GM12878 (cell line): ENCODE measurements at regions not wholly inside any gene's neighbourhood (a gene's known extent, or its start where the extent isn't known, plus 50 kb on each side); places are given as distances from the start of the nearest gene placed in this dataset.

Experiments
- ATAC-seq: fragments of 200-7000 bp; cut with Tn5 transposase; 3 replicates; pipeline ENCODE4 v1.9.1; 2020; ENCODE audit warnings: mild to moderate bottlenecking, moderate library complexity
- BruUV-seq: library from RNA; stranded (reverse); fragments of 400-500 nt; replicated peaks from 2 replicates; lab custom pipeline; 2021; lab: Mats Ljungman, UMichigan
- CTCF ChIA-PET: fragments of 300-600 bp; sonication (Branson Sonifier 250); formaldehyde crosslinking; extraction: SDS; loops from one replicate; lab custom pipeline; 2021; ENCODE audit warnings: inconsistent platforms; lab: Yijun Ruan, JAX
- POLR2A ChIA-PET: fragments of 350-600 bp; formaldehyde crosslinking; extraction: SDS; loops from one replicate; lab custom pipeline; 2021; ENCODE audit warnings: inconsistent platforms; lab: Charles Lee
- RAD21 ChIA-PET: fragments of 300-600 bp; sonication (Branson Sonifier 250); formaldehyde crosslinking; loops from one replicate; lab custom pipeline; 2023; ENCODE audit warnings: antibody characterized with exemption; ENCODE audit not compliant: unreplicated experiment; lab: Charles Lee
- SMC1A ChIA-PET: fragments of 300-600 bp; sonication (Branson Sonifier 250); formaldehyde crosslinking; loops from one replicate; lab custom pipeline; 2023; ENCODE audit not compliant: unreplicated experiment, uncharacterized antibody; lab: Charles Lee
- DNase-seq: peaks from one replicate; pipeline ENCODE4 v3.0.0-alpha.2; 2011; ENCODE audit warnings: low read depth, low spot score
- FAIRE-seq: peaks from 3 replicates; lab custom pipeline; 2011; peaks lifted over from hg19 to GRCh38; lab: Jason Lieb, UNC
- H2AFZ ChIP-seq: 2 replicates; pipeline ENCODE4 v1.6.0; 2011; ENCODE audit warnings: low read depth, low read length, control low read depth; ENCODE audit not compliant: control insufficient read depth
- H3K27ac ChIP-seq: 2 replicates; pipeline ENCODE4 v1.5.1; 2011; ENCODE audit warnings: control low read depth; ENCODE audit not compliant: control insufficient read depth, insufficient read depth
- H3K27me3 ChIP-seq, 2 experiments: replicated peaks in 1 of 2; 2 replicates each; pipeline versions ENCODE4 v1.6.0 to v1.6.1; 2011; ENCODE audit warnings: low read length in 1 of 2; ENCODE audit not compliant: control insufficient read depth in 2 of 2, insufficient read depth in 2 of 2
- H3K36me3 ChIP-seq, 2 experiments: 2 replicates each; pipeline ENCODE4 v1.5.1; 2011; ENCODE audit warnings: low read length in 1 of 2; ENCODE audit not compliant: control insufficient read depth in 2 of 2, insufficient read depth in 2 of 2
- H3K4me1 ChIP-seq: 2 replicates; pipeline ENCODE4 v1.6.1; 2011; ENCODE audit warnings: mild to moderate bottlenecking, low read length, moderate library complexity, mixed read lengths; ENCODE audit not compliant: control insufficient read depth, insufficient read depth
- H3K4me2 ChIP-seq: 2 replicates; pipeline ENCODE4 v1.6.0; 2011; ENCODE audit warnings: control low read depth; ENCODE audit not compliant: control insufficient read depth, insufficient read depth
- H3K4me3 ChIP-seq: fragments of 200-600 bp; sonication (generic); 2 replicates; pipeline ENCODE4 v1.5.1; 2016
- H3K79me2 ChIP-seq: 2 replicates; pipeline ENCODE4 v1.6.0; 2011; ENCODE audit warnings: low read length; ENCODE audit not compliant: control insufficient read depth, insufficient read depth
- H3K9ac ChIP-seq: 2 replicates; pipeline ENCODE4 v1.8.0; 2011; ENCODE audit warnings: low read length, control low read depth, mixed read lengths; ENCODE audit not compliant: control insufficient read depth, insufficient read depth
- H3K9me3 ChIP-seq: replicated peaks from 3 replicates; pipeline ENCODE4 v1.5.1; 2011; ENCODE audit warnings: mild to moderate bottlenecking, low read length; ENCODE audit not compliant: control insufficient read depth, insufficient read depth
- H4K20me1 ChIP-seq: 2 replicates; pipeline ENCODE4 v1.6.0; 2011; ENCODE audit not compliant: control insufficient read depth, insufficient read depth
- ATF7 ChIP-seq: fragments of 450-650 bp; IDR thresholded peaks from 2 replicates; pipeline ENCODE4 v1.6.1; 2016; ENCODE audit warnings: low read depth, mild to moderate bottlenecking
- DPF2 ChIP-seq: fragments of 450-650 bp; IDR thresholded peaks from 2 replicates; pipeline ENCODE4 v1.6.1; 2017; ENCODE audit warnings: mild to moderate bottlenecking
- EP300 ChIP-seq, 2 experiments: fragments of 150-350 bp in 1 of 2; IDR thresholded peaks; 2 replicates each; pipeline ENCODE4 v1.6.1; 2011 to 2012; ENCODE audit warnings: low read depth in 2 of 2, low read length in 2 of 2, borderline replicate concordance in 1 of 2, improper control_type of control experiment in 1 of 2, inconsistent platforms in 1 of 2; ENCODE audit not compliant: control insufficient read depth in 1 of 2
- IKZF1 ChIP-seq: fragments of 450-650 bp; conservative IDR thresholded peaks from 2 replicates; pipeline ENCODE4 v1.6.1; 2017; ENCODE audit warnings: antibody characterized with exemption, mild to moderate bottlenecking
- IKZF2 ChIP-seq, 2 experiments: fragments of 450-650 bp; IDR thresholded peaks; 2 replicates each; pipeline ENCODE4 v1.6.1; 2017; ENCODE audit warnings: mild to moderate bottlenecking in 2 of 2, moderate library complexity in 2 of 2
- JUND ChIP-seq: IDR thresholded peaks from 2 replicates; pipeline ENCODE4 v1.6.1; 2012; ENCODE audit warnings: low read depth, mild to moderate bottlenecking, low read length, improper control_type of control experiment, moderate library complexity
- MEF2A ChIP-seq: IDR thresholded peaks from 2 replicates; pipeline ENCODE4 v1.6.1; 2011; ENCODE audit warnings: low read depth, mild to moderate bottlenecking, low read length, moderate library complexity; ENCODE audit not compliant: insufficient read depth
- MTA2 ChIP-seq: fragments of 450-650 bp; IDR thresholded peaks from 2 replicates; pipeline ENCODE4 v1.6.1; 2016; ENCODE audit warnings: low read depth, mild to moderate bottlenecking, moderate library complexity
- RELB ChIP-seq: fragments of 450-650 bp; IDR thresholded peaks from 2 replicates; pipeline ENCODE4 v1.6.1; 2017; ENCODE audit warnings: low read depth, mild to moderate bottlenecking, moderate library complexity
- RFX5 ChIP-seq: IDR thresholded peaks from 2 replicates; pipeline ENCODE4 v1.6.1; 2011; ENCODE audit warnings: low read depth, low read length, improper control_type of control experiment
- SPI1 ChIP-seq: IDR thresholded peaks from 2 replicates; pipeline ENCODE4 v1.6.1; 2011; ENCODE audit warnings: low read depth, mild to moderate bottlenecking, low read length, moderate library complexity, borderline replicate concordance; ENCODE audit not compliant: insufficient read depth
- ZNF592 ChIP-seq: fragments of 450-650 bp; IDR thresholded peaks from 2 replicates; pipeline ENCODE4 v1.6.1; 2017; ENCODE audit warnings: mild to moderate bottlenecking, moderate library complexity
- WGBS: methylation state at CpG from one replicate; pipeline ENCODE4 v1.1.6; 2016; ENCODE audit warnings: low lambda C conversion rate; ENCODE audit not compliant: insufficient replicate concordance, insufficient coverage; ENCODE audit errors: missing lambda C conversion rate; 5-methylcytosine and 5-hydroxymethylcytosine counted together
- in situ Hi-C: fragments of 300-500 bp; cut with MboI; formaldehyde crosslinking; loops from 9 replicates; pipeline ENCODE4 v1.14.3; 2018; ENCODE audit warnings: mixed read lengths
- intact Hi-C: fragments of 100-400 bp; cut with micrococcal nuclease; formaldehyde crosslinking; loops from one replicate; pipeline ENCODE4 v1.14.2; 2022; ENCODE audit not compliant: unreplicated experiment
- TF ChIP-seq, protein P1 (sequence below): fragments of 450-650 bp; IDR thresholded peaks from 2 replicates; pipeline ENCODE4 v1.6.1; 2016; ENCODE audit warnings: mild to moderate bottlenecking

DNA sequence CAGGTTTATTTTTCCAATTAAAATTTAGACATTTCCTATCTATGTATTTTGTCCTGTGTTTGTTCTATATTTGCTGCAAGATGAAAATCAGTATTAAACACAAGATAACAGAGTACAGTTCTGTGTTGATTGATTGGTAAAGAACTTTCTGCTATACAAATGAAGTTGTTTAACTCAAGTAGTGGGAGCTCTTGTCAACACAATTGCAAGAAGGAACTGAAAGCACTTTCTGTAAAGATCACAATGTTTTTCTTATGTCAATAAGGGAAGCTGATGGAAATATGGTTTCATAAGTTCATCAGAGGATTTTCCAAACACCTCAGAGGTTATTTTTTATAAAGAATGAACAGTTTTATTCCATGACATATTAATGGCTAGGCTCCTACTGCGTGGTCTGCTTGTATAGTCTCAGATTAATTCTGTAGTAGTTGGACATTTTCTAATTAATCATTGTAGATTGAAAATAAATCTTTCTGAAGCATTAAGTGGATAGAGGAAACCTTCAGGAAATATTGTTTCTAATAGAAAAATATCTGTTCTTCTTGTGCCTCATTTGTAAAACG is 379.5 kb downstream of the LRFN5 start:
- TF ChIP-seq MTA2 (peak; percentile 45; the same call in 1 of the 2 replicates), SPI1 (peak; percentile 47; the same call in 1 of the 2 replicates), RFX5 (no peak), JUND (no peak), ZNF592 (0 out of 2 replicates have a peak, but pooled peaks have one; percentile 26), DPF2 (peak; percentile 32; the same call in 1 of the 2 replicates), IKZF1 (peak; percentile 62), IKZF2 (IDR thresholded peaks at IDR 0.05) (peak; percentile 66 to 81; a peak in 3 of 4 replicates), RELB (peak; percentile 68; the same call in 1 of the 2 replicates), EP300 (IDR thresholded peaks at IDR 0.05; ENCODE audit: borderline replicate concordance in 1 of 2, control insufficient read depth in 1 of 2, low read depth in 2 of 2, low read length in 2 of 2) (peak; percentile 57 to 76; a peak in 3 of 4 replicates), ATF7 (0 out of 2 replicates have a peak, but pooled peaks have one; percentile 30), MEF2A (no peak)
- TF ChIP-seq, protein P1, sequence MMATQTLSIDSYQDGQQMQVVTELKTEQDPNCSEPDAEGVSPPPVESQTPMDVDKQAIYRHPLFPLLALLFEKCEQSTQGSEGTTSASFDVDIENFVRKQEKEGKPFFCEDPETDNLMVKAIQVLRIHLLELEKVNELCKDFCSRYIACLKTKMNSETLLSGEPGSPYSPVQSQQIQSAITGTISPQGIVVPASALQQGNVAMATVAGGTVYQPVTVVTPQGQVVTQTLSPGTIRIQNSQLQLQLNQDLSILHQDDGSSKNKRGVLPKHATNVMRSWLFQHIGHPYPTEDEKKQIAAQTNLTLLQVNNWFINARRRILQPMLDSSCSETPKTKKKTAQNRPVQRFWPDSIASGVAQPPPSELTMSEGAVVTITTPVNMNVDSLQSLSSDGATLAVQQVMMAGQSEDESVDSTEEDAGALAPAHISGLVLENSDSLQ, result peak; percentile 59; the same call in 1 of the 2 replicates
- FAIRE-seq (no peak), ATAC-seq (peak; percentile 71), DNase-seq (no peak)
- no peaks in the 10 kb centered on the region for H3K9me3 ChIP-seq
- BruUV-seq, result no TSS peak
- ChIA-PET CTCF (interaction anchor here (1.0 kb wide), 1 partner anchor 32 kb away, joined by 3 read pairs; no protein-coding TSS in a partner anchor), RAD21 (interaction anchor here (0.9 to 1.4 kb wide), 3 partner anchors 33 to 62 kb away, joined by 3 to 4 read pairs (median 3); no protein-coding TSS in a partner anchor), SMC1A (interaction anchor here (0.8 to 1.5 kb wide), 3 partner anchors 27 to 40 kb away, joined by 3 to 6 read pairs (median 5); no protein-coding TSS in a partner anchor), POLR2A (no interaction called here)
- intact Hi-C loops (no loop called here), in situ Hi-C loops (no loop called here)
- H3K9ac ChIP-seq, result no peak overlapping the region
- H2AFZ ChIP-seq, result no peak overlapping the region
- no peaks in the 10 kb centered on the region for H3K79me2 ChIP-seq
- H4K20me1 ChIP-seq, result no peaks in the 10 kb centered on the region
- no peaks in the 10 kb centered on the region for H3K27me3 ChIP-seq
- no peak overlapping the region for H3K4me2 ChIP-seq
- H3K4me1 ChIP-seq, result no peaks in the 10 kb centered on the region
- no peak overlapping the region for H3K4me3 ChIP-seq
- H3K36me3 ChIP-seq, result no peaks in the 10 kb centered on the region
- WGBS, result 0% methylated on average over 2 of the region's 2 CpGs
- H3K27ac ChIP-seq, result no peak overlapping the region
